ENCODE measurements at regions not wholly inside any gene's neighbourhood (a gene's known extent, or its start where the extent isn't known, plus 50 kb on each side); places are given as distances from the start of the nearest gene placed in this dataset.

DNA sequence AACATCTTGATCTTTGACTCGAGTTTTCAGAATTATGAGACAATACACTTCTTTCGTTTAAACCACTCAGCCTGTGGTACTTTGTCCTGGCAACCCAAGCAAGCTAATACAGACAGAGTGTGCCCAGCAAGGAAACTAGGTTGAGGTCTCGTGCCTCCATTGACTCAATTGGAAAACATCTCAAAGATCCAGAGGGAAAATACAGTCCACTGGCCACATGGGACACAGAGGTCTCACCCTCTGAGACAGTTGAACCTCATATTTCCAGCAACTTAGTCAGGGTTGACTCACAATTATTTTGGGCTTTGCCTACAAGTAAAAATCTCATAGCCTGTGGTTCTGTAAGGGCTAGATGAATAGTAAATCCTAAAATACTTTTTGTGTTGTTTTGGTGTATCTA lies 631.5 kb downstream of the MTRR start:
- no peak for TF ChIP-seq NRF1 (IDR thresholded peaks at IDR 0.05; ENCODE audit: low read depth, low read length)
- TF ChIP-seq MXI1 (IDR thresholded peaks at IDR 0.05; ENCODE audit: low read depth, low read length): no peak
- TF ChIP-seq, protein P1, sequence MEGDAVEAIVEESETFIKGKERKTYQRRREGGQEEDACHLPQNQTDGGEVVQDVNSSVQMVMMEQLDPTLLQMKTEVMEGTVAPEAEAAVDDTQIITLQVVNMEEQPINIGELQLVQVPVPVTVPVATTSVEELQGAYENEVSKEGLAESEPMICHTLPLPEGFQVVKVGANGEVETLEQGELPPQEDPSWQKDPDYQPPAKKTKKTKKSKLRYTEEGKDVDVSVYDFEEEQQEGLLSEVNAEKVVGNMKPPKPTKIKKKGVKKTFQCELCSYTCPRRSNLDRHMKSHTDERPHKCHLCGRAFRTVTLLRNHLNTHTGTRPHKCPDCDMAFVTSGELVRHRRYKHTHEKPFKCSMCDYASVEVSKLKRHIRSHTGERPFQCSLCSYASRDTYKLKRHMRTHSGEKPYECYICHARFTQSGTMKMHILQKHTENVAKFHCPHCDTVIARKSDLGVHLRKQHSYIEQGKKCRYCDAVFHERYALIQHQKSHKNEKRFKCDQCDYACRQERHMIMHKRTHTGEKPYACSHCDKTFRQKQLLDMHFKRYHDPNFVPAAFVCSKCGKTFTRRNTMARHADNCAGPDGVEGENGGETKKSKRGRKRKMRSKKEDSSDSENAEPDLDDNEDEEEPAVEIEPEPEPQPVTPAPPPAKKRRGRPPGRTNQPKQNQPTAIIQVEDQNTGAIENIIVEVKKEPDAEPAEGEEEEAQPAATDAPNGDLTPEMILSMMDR (IDR thresholded peaks at IDR 0.05): no peak
- no peak for TF ChIP-seq RCOR1 (IDR thresholded peaks at IDR 0.05; ENCODE audit: low read length)
- TF ChIP-seq RAD21 (IDR thresholded peaks at IDR 0.05; ENCODE audit: low read length): no peak
- TF ChIP-seq, protein P2, sequence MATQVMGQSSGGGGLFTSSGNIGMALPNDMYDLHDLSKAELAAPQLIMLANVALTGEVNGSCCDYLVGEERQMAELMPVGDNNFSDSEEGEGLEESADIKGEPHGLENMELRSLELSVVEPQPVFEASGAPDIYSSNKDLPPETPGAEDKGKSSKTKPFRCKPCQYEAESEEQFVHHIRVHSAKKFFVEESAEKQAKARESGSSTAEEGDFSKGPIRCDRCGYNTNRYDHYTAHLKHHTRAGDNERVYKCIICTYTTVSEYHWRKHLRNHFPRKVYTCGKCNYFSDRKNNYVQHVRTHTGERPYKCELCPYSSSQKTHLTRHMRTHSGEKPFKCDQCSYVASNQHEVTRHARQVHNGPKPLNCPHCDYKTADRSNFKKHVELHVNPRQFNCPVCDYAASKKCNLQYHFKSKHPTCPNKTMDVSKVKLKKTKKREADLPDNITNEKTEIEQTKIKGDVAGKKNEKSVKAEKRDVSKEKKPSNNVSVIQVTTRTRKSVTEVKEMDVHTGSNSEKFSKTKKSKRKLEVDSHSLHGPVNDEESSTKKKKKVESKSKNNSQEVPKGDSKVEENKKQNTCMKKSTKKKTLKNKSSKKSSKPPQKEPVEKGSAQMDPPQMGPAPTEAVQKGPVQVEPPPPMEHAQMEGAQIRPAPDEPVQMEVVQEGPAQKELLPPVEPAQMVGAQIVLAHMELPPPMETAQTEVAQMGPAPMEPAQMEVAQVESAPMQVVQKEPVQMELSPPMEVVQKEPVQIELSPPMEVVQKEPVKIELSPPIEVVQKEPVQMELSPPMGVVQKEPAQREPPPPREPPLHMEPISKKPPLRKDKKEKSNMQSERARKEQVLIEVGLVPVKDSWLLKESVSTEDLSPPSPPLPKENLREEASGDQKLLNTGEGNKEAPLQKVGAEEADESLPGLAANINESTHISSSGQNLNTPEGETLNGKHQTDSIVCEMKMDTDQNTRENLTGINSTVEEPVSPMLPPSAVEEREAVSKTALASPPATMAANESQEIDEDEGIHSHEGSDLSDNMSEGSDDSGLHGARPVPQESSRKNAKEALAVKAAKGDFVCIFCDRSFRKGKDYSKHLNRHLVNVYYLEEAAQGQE (IDR thresholded peaks at IDR 0.05; ENCODE audit: low read depth, low read length): no peak
- no peak for TF ChIP-seq NFIC (IDR thresholded peaks at IDR 0.05; ENCODE audit: borderline replicate concordance)
- TF ChIP-seq CHD2 (IDR thresholded peaks at IDR 0.05; ENCODE audit: low read length, partially characterized antibody): no peak
- no peak for TF ChIP-seq USF1 (IDR thresholded peaks at IDR 0.05; ENCODE audit: borderline replicate concordance, low read depth)
- TF ChIP-seq, protein P3, sequence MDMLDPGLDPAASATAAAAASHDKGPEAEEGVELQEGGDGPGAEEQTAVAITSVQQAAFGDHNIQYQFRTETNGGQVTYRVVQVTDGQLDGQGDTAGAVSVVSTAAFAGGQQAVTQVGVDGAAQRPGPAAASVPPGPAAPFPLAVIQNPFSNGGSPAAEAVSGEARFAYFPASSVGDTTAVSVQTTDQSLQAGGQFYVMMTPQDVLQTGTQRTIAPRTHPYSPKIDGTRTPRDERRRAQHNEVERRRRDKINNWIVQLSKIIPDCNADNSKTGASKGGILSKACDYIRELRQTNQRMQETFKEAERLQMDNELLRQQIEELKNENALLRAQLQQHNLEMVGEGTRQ (IDR thresholded peaks at IDR 0.05; ENCODE audit: borderline replicate concordance, low read depth, low read length): no peak
- TF ChIP-seq SIN3A (IDR thresholded peaks at IDR 0.05; ENCODE audit: borderline replicate concordance, low read depth, low read length): no peak
- TF ChIP-seq POLR2AphosphoS5 (IDR thresholded peaks at IDR 0.05; ENCODE audit: low read depth, low read length): no peak
- DNase-seq: no peak
- H2AFZ ChIP-seq (ENCODE audit: low read depth): no peak overlapping the region
- no peaks in the 10 kb centered on the region for H3K9me2 ChIP-seq
- no peaks in the 10 kb centered on the region for H3K9me3 ChIP-seq
- 6% methylated on average over 3 of the region's 3 CpGs for WGBS (ENCODE audit: low lambda C conversion rate)
- CTCF ChIA-PET: no interaction called here
- H4K20me1 ChIP-seq (ENCODE audit: insufficient read depth): no peaks in the 10 kb centered on the region
- H3K4me2 ChIP-seq: no peak overlapping the region
- H3K79me2 ChIP-seq (ENCODE audit: insufficient read depth): no peaks in the 10 kb centered on the region
- H3K4me3 ChIP-seq (ENCODE audit: low read depth in 2 of 2, low read length in 1 of 2): no peak overlapping the region
- H3K27me3 ChIP-seq (ENCODE audit: insufficient read depth): no peaks in the 10 kb centered on the region
- no peak overlapping the region for H3K27ac ChIP-seq (ENCODE audit: low read depth in 2 of 2, low read length in 1 of 2)
- H3K4me1 ChIP-seq (ENCODE audit: control insufficient read depth in 1 of 2, insufficient read depth in 2 of 2, low read depth in 1 of 2, low read length in 1 of 2): no peaks in the 10 kb centered on the region
- POLR2A ChIA-PET: no interaction called here
- H3F3A ChIP-seq (replicated peaks; ENCODE audit: insufficient read depth): no peaks in the 10 kb centered on the region
- no peak overlapping the region for H3K9ac ChIP-seq
- H3K36me3 ChIP-seq (replicated peaks in 1 of 2; ENCODE audit: control insufficient read depth in 1 of 2, insufficient read depth in 2 of 2, low read length in 1 of 2): no peaks in the 10 kb centered on the region

Measured in SK-N-SH (cell line).